ENCODE measurements at regions not wholly inside any gene's neighbourhood (a gene's known extent, or its start where the extent isn't known, plus 50 kb on each side); places are given as distances from the start of the nearest gene placed in this dataset.

GRCh38 chr3:40864146-40864782 is 335.0 kb upstream of the CTNNB1 start:
- no peaks in the 10 kb centered on the region for H3K9me3 ChIP-seq (ENCODE audit: control insufficient read depth, insufficient read depth, low read length)
- DNase-seq (ENCODE audit: low read depth, low spot score) = no peak
- WGBS (ENCODE audit: insufficient coverage, insufficient read length) = no CpG with 5 or more reads among the region's 3 CpGs

GRCh38 chr3:40864915-40865314 is 334.4 kb upstream of the CTNNB1 start:
- Histone ChIP-seq H3K27ac (ENCODE audit: low read length) (no peak overlapping the region), H3K4me3 (ENCODE audit: low read length) (no peak overlapping the region), H3K9me3 (ENCODE audit: control insufficient read depth, insufficient read depth, low read length) (no peaks in the 10 kb centered on the region), H3K27me3 (ENCODE audit: control insufficient read depth, insufficient read depth, low read length) (no peaks in the 10 kb centered on the region), H3K36me3 (ENCODE audit: control insufficient read depth, insufficient read depth, low read length) (no peaks in the 10 kb centered on the region), H3K4me1 (ENCODE audit: control insufficient read depth, insufficient read depth, low read length) (no peaks in the 10 kb centered on the region)
- DNase-seq (ENCODE audit: low read depth, low spot score) = no peak
- WGBS (ENCODE audit: insufficient coverage, insufficient read length) = no CpG with 5 or more reads among the region's 1 CpG

More at GRCh38 chr3:40864146-40864782, 335.0 kb upstream of the CTNNB1 start:
- no peaks in the 10 kb centered on the region for H3K36me3 ChIP-seq (ENCODE audit: control insufficient read depth, insufficient read depth, low read length)
- H3K27ac ChIP-seq (ENCODE audit: low read length) = no peak overlapping the region
- H3K27me3 ChIP-seq (ENCODE audit: control insufficient read depth, insufficient read depth, low read length) = no peaks in the 10 kb centered on the region
- H3K4me3 ChIP-seq (ENCODE audit: low read length) = no peak overlapping the region
- H3K4me1 ChIP-seq (ENCODE audit: control insufficient read depth, insufficient read depth, low read length) = no peaks in the 10 kb centered on the region

- Histone ChIP-seq H3K4me3 (ENCODE audit: low read length) (no peak overlapping the region), H3K27ac (ENCODE audit: low read length) (no peak overlapping the region), H3K27me3 (ENCODE audit: control insufficient read depth, insufficient read depth, low read length) (no peaks in the 10 kb centered on the region), H3K9me3 (ENCODE audit: control insufficient read depth, insufficient read depth, low read length) (no peaks in the 10 kb centered on the region), H3K36me3 (ENCODE audit: control insufficient read depth, insufficient read depth, low read length) (no peaks in the 10 kb centered on the region), H3K4me1 (ENCODE audit: control insufficient read depth, insufficient read depth, low read length) (no peaks in the 10 kb centered on the region)
- WGBS (ENCODE audit: insufficient coverage, insufficient read length) = no CpG with 5 or more reads among the region's 3 CpGs
- DNase-seq (ENCODE audit: low read depth, low spot score) = no peak
Measured at GRCh38 chr3:40867797-40868196, 331.5 kb upstream of the CTNNB1 start.

GRCh38 chr3:40869013-40869412 is 330.3 kb upstream of the CTNNB1 start:
- Histone ChIP-seq H3K27me3 (ENCODE audit: control insufficient read depth, insufficient read depth, low read length) (no peaks in the 10 kb centered on the region), H3K36me3 (ENCODE audit: control insufficient read depth, insufficient read depth, low read length) (no peaks in the 10 kb centered on the region), H3K9me3 (ENCODE audit: control insufficient read depth, insufficient read depth, low read length) (no peaks in the 10 kb centered on the region), H3K4me3 (ENCODE audit: low read length) (no peak overlapping the region), H3K27ac (ENCODE audit: low read length) (no peak overlapping the region), H3K4me1 (ENCODE audit: control insufficient read depth, insufficient read depth, low read length) (no peaks in the 10 kb centered on the region)
- DNase-seq (ENCODE audit: low read depth, low spot score) = no peak
- no CpG with 5 or more reads among the region's 4 CpGs for WGBS (ENCODE audit: insufficient coverage, insufficient read length)

GRCh38 chr3:40869939-40870338 is 329.4 kb upstream of the CTNNB1 start:
- Histone ChIP-seq H3K27ac (ENCODE audit: low read length) (no peak overlapping the region), H3K36me3 (ENCODE audit: control insufficient read depth, insufficient read depth, low read length) (no peaks in the 10 kb centered on the region), H3K4me1 (ENCODE audit: control insufficient read depth, insufficient read depth, low read length) (no peaks in the 10 kb centered on the region), H3K9me3 (ENCODE audit: control insufficient read depth, insufficient read depth, low read length) (no peaks in the 10 kb centered on the region), H3K27me3 (ENCODE audit: control insufficient read depth, insufficient read depth, low read length) (no peaks in the 10 kb centered on the region), H3K4me3 (ENCODE audit: low read length) (no peak overlapping the region)
- no CpG with 5 or more reads among the region's 2 CpGs for WGBS (ENCODE audit: insufficient coverage, insufficient read length)
- DNase-seq (ENCODE audit: low read depth, low spot score) = no peak

GRCh38 chr3:40871394-40871793 is 327.9 kb upstream of the CTNNB1 start:
- no peaks in the 10 kb centered on the region for H3K27me3 ChIP-seq (ENCODE audit: control insufficient read depth, insufficient read depth, low read length)
- no peak overlapping the region for H3K4me3 ChIP-seq (ENCODE audit: low read length)
- H3K9me3 ChIP-seq (ENCODE audit: control insufficient read depth, insufficient read depth, low read length) = no peaks in the 10 kb centered on the region
- H3K36me3 ChIP-seq (ENCODE audit: control insufficient read depth, insufficient read depth, low read length) = no peaks in the 10 kb centered on the region
- WGBS (ENCODE audit: insufficient coverage, insufficient read length) = no CpG with 5 or more reads among the region's 4 CpGs
- DNase-seq (ENCODE audit: low read depth, low spot score) = no peak
- no peak overlapping the region for H3K27ac ChIP-seq (ENCODE audit: low read length)
- H3K4me1 ChIP-seq (ENCODE audit: control insufficient read depth, insufficient read depth, low read length) = no peaks in the 10 kb centered on the region

- no peaks in the 10 kb centered on the region for H3K9me3 ChIP-seq (ENCODE audit: control insufficient read depth, insufficient read depth, low read length)
- DNase-seq (ENCODE audit: low read depth, low spot score) = no peak
- no peaks in the 10 kb centered on the region for H3K27me3 ChIP-seq (ENCODE audit: control insufficient read depth, insufficient read depth, low read length)
- H3K4me1 ChIP-seq (ENCODE audit: control insufficient read depth, insufficient read depth, low read length) = no peaks in the 10 kb centered on the region
- no CpG with 5 or more reads among the region's 6 CpGs for WGBS (ENCODE audit: insufficient coverage, insufficient read length)
- no peak overlapping the region for H3K4me3 ChIP-seq (ENCODE audit: low read length)
- H3K36me3 ChIP-seq (ENCODE audit: control insufficient read depth, insufficient read depth, low read length) = no peaks in the 10 kb centered on the region
- no peak overlapping the region for H3K27ac ChIP-seq (ENCODE audit: low read length)
Measured at GRCh38 chr3:40872258-40872920, 326.9 kb upstream of the CTNNB1 start.

GRCh38 chr3:40873476-40873875 is 325.8 kb upstream of the CTNNB1 start:
- Histone ChIP-seq H3K27ac (ENCODE audit: low read length) (no peak overlapping the region), H3K27me3 (ENCODE audit: control insufficient read depth, insufficient read depth, low read length) (no peaks in the 10 kb centered on the region), H3K4me1 (ENCODE audit: control insufficient read depth, insufficient read depth, low read length) (no peaks in the 10 kb centered on the region), H3K4me3 (ENCODE audit: low read length) (no peak overlapping the region), H3K36me3 (ENCODE audit: control insufficient read depth, insufficient read depth, low read length) (no peaks in the 10 kb centered on the region), H3K9me3 (ENCODE audit: control insufficient read depth, insufficient read depth, low read length) (no peaks in the 10 kb centered on the region)
- no CpG with 5 or more reads among the region's 2 CpGs for WGBS (ENCODE audit: insufficient coverage, insufficient read length)
- DNase-seq (ENCODE audit: low read depth, low spot score) = no peak

- Histone ChIP-seq H3K4me3 (ENCODE audit: low read length) (no peak overlapping the region), H3K27ac (ENCODE audit: low read length) (no peak overlapping the region), H3K9me3 (ENCODE audit: control insufficient read depth, insufficient read depth, low read length) (no peaks in the 10 kb centered on the region), H3K36me3 (ENCODE audit: control insufficient read depth, insufficient read depth, low read length) (no peaks in the 10 kb centered on the region), H3K4me1 (ENCODE audit: control insufficient read depth, insufficient read depth, low read length) (no peaks in the 10 kb centered on the region), H3K27me3 (ENCODE audit: control insufficient read depth, insufficient read depth, low read length) (no peaks in the 10 kb centered on the region)
- WGBS (ENCODE audit: insufficient coverage, insufficient read length) = no CpG with 5 or more reads among the region's 6 CpGs
- no peak for DNase-seq (ENCODE audit: low read depth, low spot score)
Measured at GRCh38 chr3:40873934-40874699, 325.2 kb upstream of the CTNNB1 start.

GRCh38 chr3:40875581-40875980 is 323.7 kb upstream of the CTNNB1 start:
- Histone ChIP-seq H3K27ac (ENCODE audit: low read length) (no peak overlapping the region), H3K36me3 (ENCODE audit: control insufficient read depth, insufficient read depth, low read length) (no peaks in the 10 kb centered on the region), H3K4me3 (ENCODE audit: low read length) (no peak overlapping the region), H3K4me1 (ENCODE audit: control insufficient read depth, insufficient read depth, low read length) (no peaks in the 10 kb centered on the region), H3K9me3 (ENCODE audit: control insufficient read depth, insufficient read depth, low read length) (no peaks in the 10 kb centered on the region), H3K27me3 (ENCODE audit: control insufficient read depth, insufficient read depth, low read length) (no peaks in the 10 kb centered on the region)
- DNase-seq (ENCODE audit: low read depth, low spot score) = no peak
- WGBS (ENCODE audit: insufficient coverage, insufficient read length) = no CpG with 5 or more reads among the region's 1 CpG

Data from iPS DF 6.9 (cell line).